ENCODE measurements at regions not wholly inside any gene's neighbourhood (a gene's known extent, or its start where the extent isn't known, plus 50 kb on each side); places are given as distances from the start of the nearest gene placed in this dataset.

DNA sequence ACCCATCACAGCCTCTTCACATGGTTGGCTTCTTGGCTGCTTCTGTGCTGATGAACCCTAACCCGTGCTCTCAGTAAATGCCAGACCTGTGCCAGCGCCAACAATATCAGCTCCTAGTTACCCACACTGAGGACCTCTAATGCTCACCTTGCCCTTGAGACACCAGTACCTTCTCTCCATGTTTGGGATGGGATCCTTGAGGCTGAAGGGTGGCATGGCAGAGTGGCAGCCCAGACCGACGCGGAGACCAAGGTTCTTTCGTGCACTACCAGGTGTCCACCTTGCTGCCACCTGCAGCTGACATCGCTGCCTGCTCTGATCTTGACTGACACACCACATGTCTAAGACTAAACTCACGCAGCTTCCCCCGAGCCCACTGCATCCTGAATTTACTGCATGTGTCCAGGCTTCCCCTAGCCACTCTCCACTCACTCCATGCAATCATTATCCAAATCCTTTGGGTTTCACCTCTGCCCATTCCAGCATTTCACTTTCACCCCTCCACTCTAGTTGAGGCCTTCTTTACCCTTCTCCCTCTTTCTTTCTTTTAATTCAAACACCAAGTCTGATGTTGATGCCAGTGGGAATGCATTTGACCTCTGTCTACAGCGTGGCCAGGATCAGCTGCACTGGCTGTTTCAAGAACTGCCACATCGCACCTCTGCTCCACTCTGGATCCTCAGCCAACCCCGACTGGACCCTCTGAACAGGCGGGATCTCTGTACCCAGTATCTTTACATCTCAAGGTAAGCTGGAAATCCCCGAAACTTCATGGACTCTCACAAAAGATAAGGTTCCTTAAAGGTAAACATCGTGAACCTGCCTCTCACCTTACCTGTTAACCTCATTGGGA lies 294.9 kb downstream of the GLRX3 start:
- no peak for DNase-seq

DNA sequence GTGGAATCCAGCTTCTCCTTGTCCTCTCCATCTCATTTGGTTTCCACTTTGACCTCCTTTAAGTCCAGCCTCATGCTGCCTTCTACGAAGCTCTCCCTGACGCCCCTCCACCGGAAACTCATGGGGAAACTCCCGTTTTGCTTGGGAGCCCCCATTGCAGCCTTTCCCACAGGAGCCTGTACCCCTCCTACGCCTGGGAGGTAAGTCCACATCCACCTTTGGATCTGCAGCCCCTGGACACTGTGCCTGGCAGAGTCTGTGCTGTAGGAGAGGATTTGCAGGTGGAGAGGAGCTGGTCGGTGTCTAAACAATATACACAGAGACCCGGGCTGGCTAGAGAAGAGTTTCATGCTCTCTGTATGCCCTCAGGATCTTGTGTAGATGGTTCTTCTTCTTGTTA lies 296.1 kb downstream of the GLRX3 start:
- DNase-seq, result no peak

DNA sequence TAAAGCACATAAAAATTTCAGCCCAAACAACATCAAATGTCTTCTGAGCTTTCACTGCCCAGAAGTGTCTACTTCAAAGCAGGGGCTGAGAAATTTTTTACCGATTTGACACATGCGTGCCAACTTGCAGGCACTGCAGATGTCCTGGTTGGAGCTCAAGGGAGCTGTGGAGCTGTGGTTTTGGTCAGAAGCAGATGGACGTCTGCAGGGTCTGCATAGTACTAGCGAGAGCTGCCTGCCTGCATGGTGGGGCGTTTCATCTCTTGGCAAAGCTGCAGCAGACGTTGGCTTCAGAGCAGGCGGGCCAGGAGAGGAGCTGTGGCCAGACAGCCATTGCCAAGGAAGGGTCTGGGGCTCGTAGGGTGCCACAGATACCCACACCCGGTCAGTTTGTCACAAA lies 296.7 kb downstream of the GLRX3 start:
- no peak for DNase-seq

DNA sequence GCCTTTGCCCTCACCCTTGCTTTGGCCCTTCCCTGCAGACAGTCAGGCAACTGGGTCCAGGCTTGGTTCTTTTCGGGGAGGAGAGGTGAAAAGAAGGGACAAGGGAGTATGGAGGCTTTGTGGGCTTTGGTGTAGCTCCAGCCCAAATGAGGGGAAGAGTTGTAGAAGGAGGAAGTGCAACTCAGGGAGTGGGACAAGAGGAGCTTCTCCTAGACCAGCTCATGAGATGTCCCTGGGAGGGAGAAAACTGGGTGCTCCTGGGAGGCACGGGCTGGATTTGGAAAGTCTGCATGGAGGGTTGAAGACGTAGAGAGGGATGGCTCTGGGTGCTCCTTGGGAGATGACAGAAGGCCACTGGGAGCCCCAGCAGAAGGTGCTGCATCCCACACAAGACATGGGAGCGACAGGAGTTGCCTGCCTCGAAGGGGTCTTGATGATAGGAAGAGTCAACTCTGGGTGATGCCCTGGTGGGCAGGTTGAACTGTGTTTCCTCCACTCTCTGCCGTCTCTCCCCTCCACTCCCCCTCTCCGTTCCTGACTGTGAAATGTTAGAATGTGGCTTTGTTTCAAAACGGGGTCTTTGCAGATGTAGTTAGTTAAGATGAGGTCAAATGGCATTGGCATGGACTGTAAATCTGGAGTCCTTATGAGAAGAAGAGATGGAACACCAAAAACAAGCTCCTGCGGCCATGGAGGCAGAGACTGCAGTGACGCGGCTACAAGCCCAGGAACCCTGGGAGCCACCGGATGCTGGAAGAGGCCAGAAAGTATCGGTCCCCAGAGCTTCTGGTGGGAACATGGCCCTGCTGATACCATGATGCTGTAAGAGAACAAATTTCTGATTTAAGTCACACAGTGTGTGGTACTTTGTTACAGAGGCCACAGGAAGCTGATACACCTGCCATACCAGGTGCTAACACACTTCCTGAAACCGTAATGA lies 298.5 kb downstream of the GLRX3 start:
- DNase-seq, result no peak

DNA sequence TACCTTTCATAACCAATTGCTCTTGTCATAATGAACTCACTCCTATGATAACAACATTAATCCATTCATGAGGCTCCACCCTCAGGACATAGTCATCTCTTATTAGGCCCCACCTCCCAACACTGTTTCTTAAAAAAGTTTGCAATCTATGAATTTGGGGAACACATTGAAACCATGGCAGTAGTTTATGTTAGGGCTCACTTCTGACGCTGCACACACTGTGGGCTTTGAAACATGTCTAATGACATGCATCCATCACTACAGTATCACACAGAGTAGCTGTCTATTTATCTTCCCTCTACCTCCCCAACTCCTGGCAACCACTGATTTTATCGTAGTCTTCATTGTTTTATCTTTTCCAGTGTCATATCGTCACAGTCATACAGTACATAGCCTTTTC lies 299.8 kb downstream of the GLRX3 start:
- DNase-seq, result no peak

DNA sequence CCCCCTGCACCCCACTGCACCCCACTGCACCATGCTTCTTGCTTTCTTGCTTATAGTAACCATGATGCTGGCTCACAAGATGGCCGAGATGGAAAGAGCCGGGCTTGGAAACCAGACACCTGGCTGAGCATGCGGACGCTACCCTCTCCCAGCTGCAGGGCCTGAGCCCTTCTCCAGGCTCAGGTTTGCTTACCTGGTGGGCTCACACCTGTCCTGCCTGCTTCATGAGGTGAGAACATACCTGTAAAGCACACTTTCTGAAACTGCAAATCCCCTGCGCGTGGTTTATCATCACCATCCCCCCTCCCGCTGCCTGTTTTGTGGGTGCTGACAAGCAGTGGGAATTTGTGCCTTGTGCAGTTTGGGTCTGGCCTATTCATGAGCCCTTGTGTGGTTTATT lies 302.7 kb downstream of the GLRX3 start:
- no peak for DNase-seq

DNA sequence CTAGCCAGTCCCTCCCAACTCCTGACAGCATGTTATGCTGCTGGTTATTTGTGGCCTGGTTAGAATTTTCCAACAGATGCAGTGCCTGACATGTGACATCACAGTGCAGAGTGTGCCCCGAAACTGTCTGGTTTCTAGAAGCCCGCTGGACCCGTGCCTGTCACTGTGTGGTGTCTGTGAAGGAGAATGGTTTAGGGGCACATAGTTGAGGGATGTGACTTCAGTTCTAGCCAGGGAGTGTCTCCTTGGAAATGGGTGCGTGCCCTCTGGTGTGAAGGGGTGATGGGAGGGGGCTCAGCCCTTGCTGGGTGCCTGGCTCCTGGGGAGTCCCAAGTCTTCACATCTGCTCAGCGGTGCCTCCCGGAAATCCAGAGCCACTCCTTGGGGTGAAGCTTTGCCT lies 303.6 kb downstream of the GLRX3 start:
- no peak for DNase-seq

DNA sequence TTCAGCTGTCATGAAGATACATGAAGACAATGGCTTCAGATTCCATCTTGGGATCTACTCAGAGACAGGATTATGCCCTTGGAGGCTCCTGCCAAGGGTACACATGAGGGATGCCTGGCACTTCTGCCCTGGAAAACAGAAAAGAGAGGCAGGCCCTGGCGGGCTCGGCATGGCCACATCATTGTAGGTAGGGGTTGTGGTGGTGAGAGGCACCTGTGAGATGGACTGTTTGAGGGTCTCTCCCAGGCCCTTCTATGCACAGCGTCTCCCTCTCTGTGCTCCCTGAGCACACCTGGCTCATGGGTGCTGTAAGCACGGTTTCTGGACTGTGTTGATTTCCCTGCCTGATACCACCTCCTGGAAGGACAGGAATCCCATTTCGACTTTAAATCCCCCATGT lies 304.3 kb downstream of the GLRX3 start:
- DNase-seq, result no peak

DNA sequence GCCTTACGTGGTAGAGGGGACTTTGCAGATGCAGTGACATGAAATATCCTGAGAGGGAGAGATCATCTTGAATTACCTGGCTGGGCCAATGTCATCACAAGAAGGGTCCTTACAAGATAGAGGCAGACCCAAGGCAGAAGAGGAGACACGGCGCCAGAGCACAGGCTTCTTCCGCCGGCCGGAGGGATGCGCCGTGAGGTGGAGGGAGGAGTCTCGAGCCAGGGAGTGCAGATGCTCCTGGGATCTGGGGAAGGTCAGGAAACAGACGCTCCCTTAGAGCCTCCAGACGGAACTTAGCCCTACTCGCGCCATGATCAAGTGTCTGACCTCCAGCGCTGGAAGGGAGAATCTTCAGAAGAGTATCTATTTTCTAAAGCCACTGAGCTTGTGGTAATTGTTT lies 304.8 kb downstream of the GLRX3 start:
- DNase-seq, result peak in 1 of 3 donors; percentile 13

DNA sequence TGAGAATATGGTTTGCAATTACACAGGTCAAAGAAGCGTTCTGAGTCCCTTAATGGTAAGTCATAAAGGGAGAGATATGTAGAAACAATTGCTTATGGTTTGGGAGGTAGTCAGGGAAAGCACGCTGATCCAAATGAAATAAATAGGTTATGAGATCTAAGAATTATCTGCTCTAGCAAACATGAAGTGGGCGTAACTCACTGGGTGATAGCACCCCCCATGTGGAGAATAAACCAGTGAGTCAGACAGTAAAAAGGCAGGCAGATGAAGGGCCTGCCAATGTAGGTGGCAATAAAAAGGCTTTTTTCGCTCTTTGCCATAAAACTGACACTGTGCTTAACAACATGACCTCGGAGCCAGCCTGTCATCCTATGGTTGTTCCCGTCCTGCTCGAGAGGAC lies 306.9 kb downstream of the GLRX3 start:
- DNase-seq, result no peak

DNA sequence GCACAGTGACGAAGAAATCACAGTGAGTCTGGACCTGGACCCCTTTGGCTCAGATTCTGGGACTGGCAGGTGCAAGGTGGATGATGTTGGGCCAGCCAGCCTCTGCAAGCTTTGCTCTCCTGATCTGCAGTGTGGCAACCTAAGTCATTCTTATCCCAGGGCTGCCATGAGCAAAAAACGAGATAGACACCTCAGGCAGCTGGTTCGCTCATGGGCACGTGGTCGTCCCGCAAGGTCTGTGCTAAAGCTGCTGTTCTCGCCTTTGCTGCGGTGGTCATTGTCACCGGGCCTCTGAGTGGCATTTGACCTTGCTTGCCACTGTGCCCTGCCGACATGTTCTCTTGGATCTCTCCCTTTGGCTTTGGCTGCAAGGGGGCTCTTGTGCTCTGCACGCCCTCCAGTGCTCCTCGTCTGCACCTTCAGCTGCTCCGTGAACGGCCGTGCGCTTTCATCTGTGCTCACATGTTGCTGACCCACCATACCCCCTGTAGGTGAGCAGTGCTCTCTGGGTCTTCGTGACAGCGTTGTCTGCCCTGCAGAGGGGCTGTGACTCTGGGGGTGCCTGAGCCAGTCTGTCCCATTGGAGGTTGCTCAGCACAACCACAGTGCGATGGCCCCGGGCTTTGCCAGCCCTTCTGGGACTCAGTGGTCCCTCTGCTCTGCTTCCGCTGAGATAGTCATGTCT lies 317.0 kb downstream of the GLRX3 start:
- no peak for DNase-seq

DNA sequence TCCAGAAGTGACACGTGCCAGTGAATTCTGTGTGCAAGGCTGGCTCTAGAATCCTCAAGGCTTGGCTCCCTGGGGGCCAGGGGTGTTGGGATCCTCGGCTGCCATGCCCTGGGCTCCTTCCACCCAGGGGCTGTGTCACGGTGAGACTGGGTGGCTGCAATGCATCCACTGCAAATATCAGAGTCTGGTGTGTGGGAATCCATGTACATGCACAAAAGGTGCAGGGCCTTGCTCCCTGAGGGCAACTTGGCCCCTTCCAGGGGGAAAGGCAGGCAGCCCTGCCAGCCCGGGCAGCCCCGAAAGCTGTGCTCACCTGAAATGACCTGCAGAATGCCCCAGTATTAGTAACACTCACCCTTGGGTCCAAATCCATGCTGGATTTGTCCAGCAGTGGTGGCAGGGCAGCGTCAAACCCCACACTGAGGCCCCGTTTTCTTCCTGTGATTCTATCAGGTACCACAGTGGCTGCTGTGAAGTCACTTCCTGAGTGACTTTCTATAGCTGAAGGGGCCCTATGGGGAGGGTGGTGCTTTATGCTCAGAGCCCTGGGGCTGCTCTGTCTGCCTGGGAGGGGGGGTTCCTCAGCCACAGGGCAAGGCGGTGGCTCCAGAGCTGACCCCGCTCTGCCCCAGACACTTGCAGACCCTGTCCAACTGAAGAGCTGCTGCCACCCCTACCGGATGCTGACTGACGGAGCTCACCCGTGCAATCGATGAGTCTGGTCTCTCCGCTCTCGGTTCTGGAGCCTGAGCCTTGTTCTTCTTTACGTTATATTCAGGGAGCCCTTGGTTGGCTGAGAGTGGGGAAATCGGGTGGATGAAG lies 317.7 kb downstream of the GLRX3 start:
- no peak for DNase-seq

DNA sequence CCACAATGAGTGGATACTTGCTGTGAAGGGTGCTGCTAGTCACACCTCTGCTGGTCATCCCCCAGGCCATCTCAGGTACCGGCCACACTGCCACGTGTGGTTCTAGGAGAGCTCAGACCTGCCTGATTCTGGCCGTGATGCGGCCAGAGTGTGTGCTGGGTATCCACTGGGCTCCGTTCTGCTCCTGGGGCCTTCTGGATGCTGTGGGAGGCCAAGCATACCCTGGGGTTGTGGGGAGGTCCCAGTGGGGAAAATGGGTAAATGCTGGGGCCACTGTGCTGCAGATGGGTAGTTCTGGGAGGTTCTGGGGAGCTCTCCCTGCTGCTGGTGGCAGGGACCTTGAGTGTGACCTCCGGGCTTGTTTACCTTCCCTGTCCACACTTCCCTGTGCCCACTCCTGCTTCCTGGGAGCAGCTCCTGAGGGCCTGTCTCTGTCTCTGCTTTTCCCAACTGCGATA lies 318.4 kb downstream of the GLRX3 start:
- DNase-seq, result no peak

DNA sequence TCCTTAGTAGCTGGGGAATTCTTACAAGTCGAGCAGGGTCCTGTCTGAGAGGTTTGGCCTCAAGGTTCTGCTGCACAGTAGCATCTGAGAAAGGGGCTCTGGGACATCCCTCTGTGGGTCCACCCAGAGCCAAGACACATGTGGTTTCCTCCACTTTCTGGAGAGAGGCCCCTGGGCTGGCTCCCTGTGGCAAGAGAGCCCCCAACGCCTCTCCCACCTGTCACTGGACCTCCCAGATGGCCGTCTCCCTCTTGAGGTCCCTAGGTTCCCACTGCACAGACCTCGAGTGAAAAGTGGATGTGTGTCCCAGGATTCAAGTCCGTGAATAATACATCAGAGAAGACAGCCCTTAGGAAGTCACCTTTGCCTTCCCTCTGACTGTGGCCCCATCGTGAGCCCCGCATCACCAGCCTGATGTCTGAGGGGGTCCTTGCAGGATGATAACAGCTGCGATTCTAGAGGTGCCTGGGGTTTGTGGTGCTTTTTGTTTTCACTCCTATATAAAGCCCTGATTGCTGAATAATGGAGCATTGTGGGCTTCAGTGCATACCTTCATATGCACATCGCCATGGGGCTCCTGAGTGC lies 319.0 kb downstream of the GLRX3 start:
- no peak for DNase-seq

DNA sequence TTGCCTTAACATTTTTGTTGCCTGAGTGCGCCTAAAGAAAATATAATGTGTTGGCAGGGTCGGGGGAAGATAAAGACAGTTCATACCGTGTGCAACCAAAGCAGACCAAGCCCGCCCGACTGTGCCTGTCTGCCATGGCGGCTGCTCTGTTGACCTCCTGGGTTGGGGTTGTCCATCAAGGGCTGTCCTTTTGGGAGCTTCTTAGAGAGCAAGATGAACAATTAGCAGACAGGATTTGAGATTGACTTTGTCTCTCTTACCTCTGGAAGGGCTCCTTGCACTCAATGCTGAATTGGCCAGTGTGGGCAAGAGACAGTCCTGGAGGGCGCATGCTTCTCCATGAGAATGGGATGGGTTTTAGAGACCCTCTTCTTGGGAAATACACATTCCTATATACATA lies 319.6 kb downstream of the GLRX3 start:
- DNase-seq, result no peak

DNA sequence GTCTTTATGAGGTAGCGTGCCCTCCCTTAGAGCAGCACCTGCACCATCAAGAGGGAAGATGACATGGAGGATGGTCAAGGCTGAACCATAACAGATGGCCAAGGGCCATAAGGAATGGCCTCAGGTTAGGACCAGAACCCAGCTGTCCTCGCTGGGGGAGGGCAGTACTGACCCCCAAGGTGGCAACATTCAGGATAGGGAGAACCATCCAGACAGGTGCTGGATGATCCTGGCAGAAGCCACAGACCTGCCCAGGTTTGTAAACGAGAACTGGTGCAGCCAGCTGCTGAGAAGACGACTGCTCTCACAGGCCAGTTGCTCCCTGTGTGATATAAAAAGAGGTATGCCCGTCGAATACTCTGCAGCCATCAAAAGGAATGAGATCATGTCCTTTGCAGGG lies 320.4 kb downstream of the GLRX3 start:
- DNase-seq, result no peak

DNA sequence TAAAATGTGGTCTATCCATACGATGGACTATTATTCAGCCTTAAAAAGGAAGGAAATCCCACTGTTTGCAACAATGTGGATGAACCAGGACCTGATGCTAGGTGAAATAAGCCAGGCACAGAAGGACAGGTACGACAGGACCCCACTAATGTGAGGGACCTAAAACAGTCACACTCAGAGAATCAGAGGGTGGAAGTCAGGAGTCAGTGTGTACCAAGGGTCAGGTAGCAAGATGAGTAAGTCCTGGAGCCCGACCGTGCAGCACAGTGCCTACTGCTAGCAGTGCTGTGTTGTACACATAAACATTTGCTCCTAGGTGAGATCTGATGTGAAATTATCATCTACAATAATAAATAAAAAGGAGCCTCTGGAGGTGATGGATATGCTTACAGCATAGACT lies 322.3 kb downstream of the GLRX3 start:
- no peak for DNase-seq

DNA sequence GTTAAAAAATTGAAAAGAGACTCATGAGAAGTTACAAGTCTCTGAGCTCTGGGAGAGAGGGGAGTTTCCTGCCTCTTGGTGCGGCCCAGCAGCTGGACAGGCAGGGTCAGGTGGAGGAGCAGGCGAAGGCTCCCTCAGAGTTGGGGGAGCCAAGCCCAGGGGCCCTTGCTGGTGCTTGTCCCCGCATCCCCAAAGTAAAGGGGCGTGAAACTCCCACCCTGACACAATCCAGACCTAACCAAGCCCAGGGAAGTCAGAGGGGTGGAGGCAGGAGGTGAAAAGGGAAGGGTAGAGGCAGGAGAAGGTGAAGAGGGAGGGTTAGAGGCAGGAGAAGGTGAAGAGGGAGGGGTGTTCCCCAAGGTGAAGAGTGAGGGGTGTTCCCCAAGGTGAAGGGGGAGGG lies 322.8 kb downstream of the GLRX3 start:
- DNase-seq, result no peak

DNA sequence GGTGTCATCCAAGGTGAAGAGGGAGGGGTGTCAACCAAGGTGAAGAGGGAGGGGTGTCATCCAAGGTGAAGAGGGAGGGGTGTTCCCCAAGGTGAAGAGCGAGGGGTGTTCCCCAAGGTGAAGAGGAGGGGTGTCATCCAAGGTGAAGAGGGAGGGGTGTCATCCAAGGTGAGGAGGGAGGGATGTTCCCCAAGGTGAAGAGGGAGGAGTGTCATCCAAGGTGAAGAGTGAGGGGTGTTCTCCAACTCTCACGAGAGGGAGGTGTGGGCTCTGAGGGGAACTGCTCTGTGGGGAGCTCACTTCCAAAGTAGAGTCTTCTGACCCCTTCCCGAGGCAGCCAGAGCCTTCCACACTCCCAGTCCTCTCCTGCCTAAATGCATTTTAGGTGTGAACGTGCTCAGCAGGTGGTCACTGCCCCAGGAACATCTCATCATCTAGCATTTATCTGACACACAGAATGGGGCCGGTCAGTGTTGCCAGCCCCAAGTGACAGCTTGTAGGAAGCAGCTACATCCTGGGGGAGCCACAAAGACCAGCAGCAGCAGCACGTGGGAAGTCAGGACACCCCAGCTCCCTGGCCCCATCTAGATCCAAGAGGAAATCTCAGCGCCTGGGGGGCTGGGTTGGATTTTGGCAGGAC lies 323.8 kb downstream of the GLRX3 start:
- DNase-seq, result no peak

DNA sequence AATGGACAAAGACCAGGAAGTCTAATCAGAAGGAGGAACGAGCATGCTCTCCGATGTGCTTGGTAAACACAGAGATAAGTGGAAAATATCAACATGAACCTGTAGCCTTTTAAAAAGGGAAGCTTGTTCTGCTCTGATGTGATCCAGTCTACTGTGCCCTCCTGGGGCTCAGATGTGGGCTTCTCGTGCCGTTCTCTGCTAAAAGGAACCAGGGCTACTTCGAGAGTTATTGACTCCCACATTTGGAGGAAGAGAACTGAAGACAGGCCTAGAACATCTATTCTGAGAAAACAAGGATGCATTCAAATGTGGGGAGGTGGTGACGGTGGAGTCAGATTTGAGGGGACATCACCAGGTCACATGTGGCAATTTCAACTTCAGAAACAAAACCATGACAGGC lies 325.4 kb downstream of the GLRX3 start:
- no peak for DNase-seq

All from muscle of back (tissue), 3 donors.